GM12878 (cell line): ENCODE measurements at regions not wholly inside any gene's neighbourhood (a gene's known extent, or its start where the extent isn't known, plus 50 kb on each side); places are given as distances from the start of the nearest gene placed in this dataset.

Source experiments
- ATAC-seq: fragments of 200-7000 bp; cut with Tn5 transposase; 3 replicates; pipeline ENCODE4 v1.9.1; 2020; ENCODE audit warnings: mild to moderate bottlenecking, moderate library complexity
- BruUV-seq: library from RNA; stranded (reverse); fragments of 400-500 nt; replicated peaks from 2 replicates; lab custom pipeline; 2021; lab: Mats Ljungman, UMichigan
- CTCF ChIA-PET: fragments of 300-600 bp; sonication (Branson Sonifier 250); formaldehyde crosslinking; extraction: SDS; loops from one replicate; lab custom pipeline; 2021; ENCODE audit warnings: inconsistent platforms; lab: Yijun Ruan, JAX
- POLR2A ChIA-PET: fragments of 350-600 bp; formaldehyde crosslinking; extraction: SDS; loops from one replicate; lab custom pipeline; 2021; ENCODE audit warnings: inconsistent platforms; lab: Charles Lee
- RAD21 ChIA-PET: fragments of 300-600 bp; sonication (Branson Sonifier 250); formaldehyde crosslinking; loops from one replicate; lab custom pipeline; 2023; ENCODE audit warnings: antibody characterized with exemption; ENCODE audit not compliant: unreplicated experiment; lab: Charles Lee
- SMC1A ChIA-PET: fragments of 300-600 bp; sonication (Branson Sonifier 250); formaldehyde crosslinking; loops from one replicate; lab custom pipeline; 2023; ENCODE audit not compliant: unreplicated experiment, uncharacterized antibody; lab: Charles Lee
- DNase-seq: peaks from one replicate; pipeline ENCODE4 v3.0.0-alpha.2; 2011; ENCODE audit warnings: low read depth, low spot score
- FAIRE-seq: peaks from 3 replicates; lab custom pipeline; 2011; peaks lifted over from hg19 to GRCh38; lab: Jason Lieb, UNC
- H2AFZ ChIP-seq: 2 replicates; pipeline ENCODE4 v1.6.0; 2011; ENCODE audit warnings: low read depth, low read length, control low read depth; ENCODE audit not compliant: control insufficient read depth
- H3K27ac ChIP-seq: 2 replicates; pipeline ENCODE4 v1.5.1; 2011; ENCODE audit warnings: control low read depth; ENCODE audit not compliant: control insufficient read depth, insufficient read depth
- H3K27me3 ChIP-seq, 2 experiments: replicated peaks in 1 of 2; 2 replicates each; pipeline versions ENCODE4 v1.6.0 to v1.6.1; 2011; ENCODE audit warnings: low read length in 1 of 2; ENCODE audit not compliant: control insufficient read depth in 2 of 2, insufficient read depth in 2 of 2
- H3K36me3 ChIP-seq, 2 experiments: 2 replicates each; pipeline ENCODE4 v1.5.1; 2011; ENCODE audit warnings: low read length in 1 of 2; ENCODE audit not compliant: control insufficient read depth in 2 of 2, insufficient read depth in 2 of 2
- H3K4me1 ChIP-seq: 2 replicates; pipeline ENCODE4 v1.6.1; 2011; ENCODE audit warnings: mild to moderate bottlenecking, low read length, moderate library complexity, mixed read lengths; ENCODE audit not compliant: control insufficient read depth, insufficient read depth
- H3K4me2 ChIP-seq: 2 replicates; pipeline ENCODE4 v1.6.0; 2011; ENCODE audit warnings: control low read depth; ENCODE audit not compliant: control insufficient read depth, insufficient read depth
- H3K4me3 ChIP-seq: fragments of 200-600 bp; sonication (generic); 2 replicates; pipeline ENCODE4 v1.5.1; 2016
- H3K79me2 ChIP-seq: 2 replicates; pipeline ENCODE4 v1.6.0; 2011; ENCODE audit warnings: low read length; ENCODE audit not compliant: control insufficient read depth, insufficient read depth
- H3K9ac ChIP-seq: 2 replicates; pipeline ENCODE4 v1.8.0; 2011; ENCODE audit warnings: low read length, control low read depth, mixed read lengths; ENCODE audit not compliant: control insufficient read depth, insufficient read depth
- H3K9me3 ChIP-seq: replicated peaks from 3 replicates; pipeline ENCODE4 v1.5.1; 2011; ENCODE audit warnings: mild to moderate bottlenecking, low read length; ENCODE audit not compliant: control insufficient read depth, insufficient read depth
- H4K20me1 ChIP-seq: 2 replicates; pipeline ENCODE4 v1.6.0; 2011; ENCODE audit not compliant: control insufficient read depth, insufficient read depth
- HDAC2 ChIP-seq: fragments of 200-600 bp; sonication (generic); IDR thresholded peaks from 2 replicates; pipeline ENCODE4 v1.6.1; 2017
- MEF2A ChIP-seq: IDR thresholded peaks from 2 replicates; pipeline ENCODE4 v1.6.1; 2011; ENCODE audit warnings: low read depth, mild to moderate bottlenecking, low read length, moderate library complexity; ENCODE audit not compliant: insufficient read depth
- RBBP5 ChIP-seq: fragments of 200-600 bp; sonication (generic); conservative IDR thresholded peaks from 2 replicates; pipeline ENCODE4 v1.6.1; 2016
- RUNX3 ChIP-seq: IDR thresholded peaks from 2 replicates; pipeline ENCODE4 v1.6.1; 2012; ENCODE audit warnings: low read length, inconsistent platforms
- SMAD5 ChIP-seq: IDR thresholded peaks from 2 replicates; pipeline ENCODE4 v1.6.1; 2016; ENCODE audit warnings: antibody characterized with exemption, low read depth
- SREBF2 ChIP-seq: IDR thresholded peaks from 2 replicates; pipeline ENCODE4 v1.6.1; 2012; ENCODE audit warnings: mild to moderate bottlenecking, low read length
- YY1 ChIP-seq: IDR thresholded peaks from 2 replicates; pipeline ENCODE4 v1.6.1; 2011; ENCODE audit warnings: low read depth, mild to moderate bottlenecking, low read length
- WGBS: methylation state at CpG from one replicate; pipeline ENCODE4 v1.1.6; 2016; ENCODE audit warnings: low lambda C conversion rate; ENCODE audit not compliant: insufficient replicate concordance, insufficient coverage; ENCODE audit errors: missing lambda C conversion rate; 5-methylcytosine and 5-hydroxymethylcytosine counted together
- in situ Hi-C: fragments of 300-500 bp; cut with MboI; formaldehyde crosslinking; loops from 9 replicates; pipeline ENCODE4 v1.14.3; 2018; ENCODE audit warnings: mixed read lengths
- intact Hi-C: fragments of 100-400 bp; cut with micrococcal nuclease; formaldehyde crosslinking; loops from one replicate; pipeline ENCODE4 v1.14.2; 2022; ENCODE audit not compliant: unreplicated experiment
- TF ChIP-seq, protein P1 (sequence below): fragments of 450-650 bp; conservative IDR thresholded peaks from 2 replicates; pipeline ENCODE4 v1.6.1; 2017; ENCODE audit warnings: mild to moderate bottlenecking, moderate library complexity

DNA sequence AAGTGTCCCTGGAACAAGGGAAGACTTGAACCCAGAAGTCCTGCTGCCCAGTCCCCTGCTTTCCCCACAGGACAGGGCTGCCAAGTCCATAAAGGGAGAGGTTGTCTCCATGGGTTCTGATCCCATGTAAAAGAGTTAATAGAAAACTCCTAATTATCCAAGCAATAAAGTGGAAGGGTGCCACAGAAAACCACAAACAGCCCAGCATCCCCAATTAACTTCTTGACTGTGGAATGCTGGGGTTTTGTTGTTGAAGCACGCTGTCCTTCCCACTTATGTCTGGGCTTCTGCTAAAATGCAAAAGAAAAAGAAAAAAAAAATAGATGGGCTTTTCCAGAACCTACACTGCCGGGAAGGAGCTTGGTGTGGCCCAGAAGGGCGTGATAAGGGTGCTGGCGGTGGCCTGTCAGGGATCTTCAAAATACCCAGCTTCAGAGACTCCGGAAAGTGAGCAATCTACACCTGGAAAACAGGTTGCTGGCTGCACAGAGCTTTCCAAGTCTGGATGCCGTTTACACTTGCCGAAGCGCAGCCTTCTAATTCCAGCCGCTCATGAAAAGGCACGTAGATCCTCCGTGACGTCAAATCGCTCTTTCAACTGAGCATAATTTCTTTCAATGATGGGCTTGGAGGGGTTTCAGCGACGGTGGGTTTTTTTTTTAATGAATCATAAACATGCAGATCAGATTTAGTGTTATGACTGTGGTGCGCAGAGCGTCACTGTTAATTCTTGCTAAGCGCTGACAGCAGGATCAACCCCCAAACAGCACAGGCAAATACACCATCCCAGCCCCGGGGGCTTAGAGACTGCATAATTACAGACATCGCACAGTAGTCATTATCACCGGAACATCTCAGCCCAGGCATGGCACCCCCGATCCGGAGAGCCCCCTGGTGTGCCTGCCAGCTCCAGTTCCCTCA lies 197.6 kb downstream of the BCOR start (continued):
- TF ChIP-seq RBBP5 (no peak), SREBF2 (no peak), RUNX3 (no peak)

DNA sequence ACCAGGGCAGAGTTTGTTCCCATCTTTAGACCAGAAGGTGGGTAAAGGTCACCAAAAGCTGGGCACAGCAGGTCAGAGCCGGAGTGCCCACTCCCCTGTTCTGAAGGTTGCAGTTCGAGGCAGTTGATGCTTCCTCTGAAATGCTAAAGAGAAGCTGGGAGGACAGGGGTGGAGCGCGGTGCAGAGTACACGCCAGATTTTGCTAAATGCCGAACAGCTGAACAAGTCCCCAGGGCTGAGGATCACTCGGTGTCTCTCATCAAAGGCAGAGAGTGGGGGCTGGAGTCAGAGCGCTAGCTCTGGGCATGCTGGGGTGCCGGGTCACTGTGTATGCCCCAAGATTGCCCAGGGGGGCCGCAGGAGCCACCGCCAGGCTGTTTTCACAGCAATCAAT lies 197.0 kb downstream of the BCOR start:
- intact Hi-C loops = no loop called here
- Histone ChIP-seq H3K9me3 (no peaks in the 10 kb centered on the region), H3K79me2 (no peaks in the 10 kb centered on the region), H3K9ac (no peak overlapping the region), H3K36me3 (no peaks in the 10 kb centered on the region), H3K4me1 (peaks cover 5% of the 10 kb centered on the region), H3K27me3 (no peaks in the 10 kb centered on the region), H3K27ac (no peak overlapping the region), H2AFZ (no peak overlapping the region), H3K4me3 (no peak overlapping the region), H4K20me1 (no peaks in the 10 kb centered on the region), H3K4me2 (no peak overlapping the region)
- FAIRE-seq (no peak), DNase-seq (no peak), ATAC-seq (no peak)
- WGBS = 66% methylated on average over 11 of the region's 11 CpGs
- ChIA-PET CTCF (interaction anchor here (1.5 kb wide), 1 partner anchor 76 kb away, joined by 3 read pairs; no protein-coding TSS in a partner anchor), POLR2A (no interaction called here), SMC1A (interaction anchor here (0.8 kb wide), 1 partner anchor 44 kb away, joined by 3 read pairs; no protein-coding TSS in a partner anchor), RAD21 (no interaction called here)
- no peak for TF ChIP-seq MEF2A
- TF ChIP-seq YY1 = no peak
- no peak for TF ChIP-seq SMAD5
- TF ChIP-seq HDAC2 = no peak
- TF ChIP-seq, protein P1, sequence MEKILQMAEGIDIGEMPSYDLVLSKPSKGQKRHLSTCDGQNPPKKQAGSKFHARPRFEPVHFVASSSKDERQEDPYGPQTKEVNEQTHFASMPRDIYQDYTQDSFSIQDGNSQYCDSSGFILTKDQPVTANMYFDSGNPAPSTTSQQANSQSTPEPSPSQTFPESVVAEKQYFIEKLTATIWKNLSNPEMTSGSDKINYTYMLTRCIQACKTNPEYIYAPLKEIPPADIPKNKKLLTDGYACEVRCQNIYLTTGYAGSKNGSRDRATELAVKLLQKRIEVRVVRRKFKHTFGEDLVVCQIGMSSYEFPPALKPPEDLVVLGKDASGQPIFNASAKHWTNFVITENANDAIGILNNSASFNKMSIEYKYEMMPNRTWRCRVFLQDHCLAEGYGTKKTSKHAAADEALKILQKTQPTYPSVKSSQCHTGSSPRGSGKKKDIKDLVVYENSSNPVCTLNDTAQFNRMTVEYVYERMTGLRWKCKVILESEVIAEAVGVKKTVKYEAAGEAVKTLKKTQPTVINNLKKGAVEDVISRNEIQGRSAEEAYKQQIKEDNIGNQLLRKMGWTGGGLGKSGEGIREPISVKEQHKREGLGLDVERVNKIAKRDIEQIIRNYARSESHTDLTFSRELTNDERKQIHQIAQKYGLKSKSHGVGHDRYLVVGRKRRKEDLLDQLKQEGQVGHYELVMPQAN = no peak
- in situ Hi-C loops = no loop called here
- no TSS peak for BruUV-seq
